ENCODE measurements at regions not wholly inside any gene's neighbourhood (a gene's known extent, or its start where the extent isn't known, plus 50 kb on each side); places are given as distances from the start of the nearest gene placed in this dataset.

DNA sequence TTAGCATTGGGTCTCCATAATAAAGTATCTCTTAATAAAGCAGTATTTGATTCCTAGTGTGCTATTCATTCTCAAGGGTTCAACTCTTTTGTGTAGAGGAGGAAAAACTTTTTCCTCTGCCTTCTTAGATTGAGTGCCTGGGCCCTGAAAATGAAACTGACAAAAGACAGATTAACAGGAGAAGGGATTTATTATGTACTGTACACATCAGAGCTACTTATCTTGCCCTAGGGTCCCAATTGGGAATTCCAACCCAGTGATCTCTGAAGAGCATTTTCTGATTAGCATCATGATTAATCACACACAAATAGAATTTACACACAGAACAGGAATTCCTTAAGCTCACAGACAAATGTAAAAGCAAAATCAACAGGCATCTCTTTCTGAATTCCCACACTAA is 128.9 kb downstream of the CD164 start:
- TF ChIP-seq POLR2AphosphoS5 (IDR thresholded peaks at IDR 0.05; ENCODE audit: low read depth) (no peak), CREB1 (CRISPR knock-in tag; IDR thresholded peaks at IDR 0.05; ENCODE audit: low read depth) (no peak), EZH2 (IDR thresholded peaks at IDR 0.05; ENCODE audit: low read depth, unreplicated experiment) (no peak), JUNB (IDR thresholded peaks at IDR 0.05; ENCODE audit: unreplicated experiment) (no peak), EZH2phosphoT487 (IDR thresholded peaks at IDR 0.05; ENCODE audit: unreplicated experiment) (no peak)
- TF ChIP-seq, protein P1, sequence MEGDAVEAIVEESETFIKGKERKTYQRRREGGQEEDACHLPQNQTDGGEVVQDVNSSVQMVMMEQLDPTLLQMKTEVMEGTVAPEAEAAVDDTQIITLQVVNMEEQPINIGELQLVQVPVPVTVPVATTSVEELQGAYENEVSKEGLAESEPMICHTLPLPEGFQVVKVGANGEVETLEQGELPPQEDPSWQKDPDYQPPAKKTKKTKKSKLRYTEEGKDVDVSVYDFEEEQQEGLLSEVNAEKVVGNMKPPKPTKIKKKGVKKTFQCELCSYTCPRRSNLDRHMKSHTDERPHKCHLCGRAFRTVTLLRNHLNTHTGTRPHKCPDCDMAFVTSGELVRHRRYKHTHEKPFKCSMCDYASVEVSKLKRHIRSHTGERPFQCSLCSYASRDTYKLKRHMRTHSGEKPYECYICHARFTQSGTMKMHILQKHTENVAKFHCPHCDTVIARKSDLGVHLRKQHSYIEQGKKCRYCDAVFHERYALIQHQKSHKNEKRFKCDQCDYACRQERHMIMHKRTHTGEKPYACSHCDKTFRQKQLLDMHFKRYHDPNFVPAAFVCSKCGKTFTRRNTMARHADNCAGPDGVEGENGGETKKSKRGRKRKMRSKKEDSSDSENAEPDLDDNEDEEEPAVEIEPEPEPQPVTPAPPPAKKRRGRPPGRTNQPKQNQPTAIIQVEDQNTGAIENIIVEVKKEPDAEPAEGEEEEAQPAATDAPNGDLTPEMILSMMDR (conservative IDR thresholded peaks at IDR 0.05; ENCODE audit: low read depth in 2 of 2): no peak
- TF ChIP-seq, protein P2, sequence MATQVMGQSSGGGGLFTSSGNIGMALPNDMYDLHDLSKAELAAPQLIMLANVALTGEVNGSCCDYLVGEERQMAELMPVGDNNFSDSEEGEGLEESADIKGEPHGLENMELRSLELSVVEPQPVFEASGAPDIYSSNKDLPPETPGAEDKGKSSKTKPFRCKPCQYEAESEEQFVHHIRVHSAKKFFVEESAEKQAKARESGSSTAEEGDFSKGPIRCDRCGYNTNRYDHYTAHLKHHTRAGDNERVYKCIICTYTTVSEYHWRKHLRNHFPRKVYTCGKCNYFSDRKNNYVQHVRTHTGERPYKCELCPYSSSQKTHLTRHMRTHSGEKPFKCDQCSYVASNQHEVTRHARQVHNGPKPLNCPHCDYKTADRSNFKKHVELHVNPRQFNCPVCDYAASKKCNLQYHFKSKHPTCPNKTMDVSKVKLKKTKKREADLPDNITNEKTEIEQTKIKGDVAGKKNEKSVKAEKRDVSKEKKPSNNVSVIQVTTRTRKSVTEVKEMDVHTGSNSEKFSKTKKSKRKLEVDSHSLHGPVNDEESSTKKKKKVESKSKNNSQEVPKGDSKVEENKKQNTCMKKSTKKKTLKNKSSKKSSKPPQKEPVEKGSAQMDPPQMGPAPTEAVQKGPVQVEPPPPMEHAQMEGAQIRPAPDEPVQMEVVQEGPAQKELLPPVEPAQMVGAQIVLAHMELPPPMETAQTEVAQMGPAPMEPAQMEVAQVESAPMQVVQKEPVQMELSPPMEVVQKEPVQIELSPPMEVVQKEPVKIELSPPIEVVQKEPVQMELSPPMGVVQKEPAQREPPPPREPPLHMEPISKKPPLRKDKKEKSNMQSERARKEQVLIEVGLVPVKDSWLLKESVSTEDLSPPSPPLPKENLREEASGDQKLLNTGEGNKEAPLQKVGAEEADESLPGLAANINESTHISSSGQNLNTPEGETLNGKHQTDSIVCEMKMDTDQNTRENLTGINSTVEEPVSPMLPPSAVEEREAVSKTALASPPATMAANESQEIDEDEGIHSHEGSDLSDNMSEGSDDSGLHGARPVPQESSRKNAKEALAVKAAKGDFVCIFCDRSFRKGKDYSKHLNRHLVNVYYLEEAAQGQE (IDR thresholded peaks at IDR 0.05; ENCODE audit: unreplicated experiment): no peak
